H9 (cell line): ENCODE measurements at regions not wholly inside any gene's neighbourhood (a gene's known extent, or its start where the extent isn't known, plus 50 kb on each side); places are given as distances from the start of the nearest gene placed in this dataset.

Experiments
- DNase-seq: peaks from one replicate; pipeline ENCODE4 v3.0.0-alpha.2; 2017
- H2AFZ ChIP-seq: one replicate; pipeline ENCODE4 v1.6.1; 2013; ENCODE audit warnings: mild to moderate bottlenecking, low read length, control low read depth, moderate library complexity
- H2AK5ac ChIP-seq: 2 replicates; pipeline ENCODE4 v1.6.1; 2013; ENCODE audit warnings: low read length, control low read depth, mixed read lengths; ENCODE audit not compliant: insufficient read length
- H2BK120ac ChIP-seq: one replicate; pipeline ENCODE4 v1.6.1; 2013; ENCODE audit warnings: low read depth, mild to moderate bottlenecking, low read length, control low read depth, inconsistent platforms; ENCODE audit not compliant: poor library complexity, severe bottlenecking
- H2BK12ac ChIP-seq: 2 replicates; pipeline ENCODE4 v1.6.1; 2013; ENCODE audit warnings: low read length, control low read depth, mixed read lengths, low read depth; ENCODE audit not compliant: insufficient read length
- H2BK15ac ChIP-seq: 2 replicates; pipeline ENCODE4 v1.6.1; 2013; ENCODE audit warnings: low read depth, low read length, control low read depth
- H2BK20ac ChIP-seq: one replicate; pipeline ENCODE4 v1.6.1; 2013; ENCODE audit warnings: low read depth, mild to moderate bottlenecking, low read length, control low read depth, inconsistent platforms; ENCODE audit not compliant: poor library complexity, severe bottlenecking
- H2BK5ac ChIP-seq: 2 replicates; pipeline ENCODE4 v1.6.1; 2013; ENCODE audit warnings: low read length, control low read depth, mixed read lengths; ENCODE audit not compliant: insufficient read length
- H3K14ac ChIP-seq: 2 replicates; pipeline ENCODE4 v1.6.1; 2013; ENCODE audit warnings: low read length, control low read depth; ENCODE audit not compliant: insufficient read depth
- H3K18ac ChIP-seq: 2 replicates; pipeline ENCODE4 v1.6.1; 2013; ENCODE audit warnings: low read depth, mild to moderate bottlenecking, mixed read lengths, low read length, control low read depth; ENCODE audit not compliant: insufficient read length
- H3K23ac ChIP-seq: 2 replicates; pipeline ENCODE4 v1.6.1; 2013; ENCODE audit warnings: low read length, control low read depth, mixed read lengths, low read depth; ENCODE audit not compliant: insufficient read length
- H3K23me2 ChIP-seq: 2 replicates; pipeline ENCODE4 v1.6.1; 2013; ENCODE audit warnings: low read depth, mild to moderate bottlenecking, mixed read lengths, low read length, control low read depth; ENCODE audit not compliant: insufficient read length, poor library complexity, severe bottlenecking
- H3K27ac ChIP-seq: 2 replicates; pipeline ENCODE4 v1.5.1; 2013; ENCODE audit warnings: low read length, control low read depth, mixed read lengths, low read depth; ENCODE audit not compliant: insufficient read length
- H3K27me3 ChIP-seq: 2 replicates; pipeline ENCODE4 v1.6.1; 2013; ENCODE audit warnings: low read length, control low read depth, inconsistent platforms; ENCODE audit not compliant: insufficient read depth
- H3K4ac ChIP-seq: 2 replicates; pipeline ENCODE4 v1.6.1; 2013; ENCODE audit warnings: low read depth, mild to moderate bottlenecking, control low read depth, inconsistent platforms, low read length, moderate library complexity
- H3K4me1 ChIP-seq: 2 replicates; pipeline ENCODE4 v1.6.1; 2013; ENCODE audit warnings: low read length, control low read depth, inconsistent platforms; ENCODE audit not compliant: insufficient read depth
- H3K4me2 ChIP-seq: 2 replicates; pipeline ENCODE4 v1.6.1; 2013; ENCODE audit warnings: low read length, control low read depth, mixed read lengths; ENCODE audit not compliant: insufficient read length, insufficient read depth
- H3K56ac ChIP-seq: 2 replicates; pipeline ENCODE4 v1.6.1; 2013; ENCODE audit warnings: low read depth, mild to moderate bottlenecking, mixed read lengths, low read length, control low read depth; ENCODE audit not compliant: insufficient read length
- H3K79me1 ChIP-seq: 2 replicates; pipeline ENCODE4 v1.6.1; 2013; ENCODE audit warnings: low read depth, mild to moderate bottlenecking, moderate library complexity, low read length, control low read depth, inconsistent platforms; ENCODE audit not compliant: insufficient read depth, poor library complexity, severe bottlenecking
- H3K79me2 ChIP-seq: 2 replicates; pipeline ENCODE4 v1.6.1; 2013; ENCODE audit warnings: low read length, control low read depth, inconsistent platforms; ENCODE audit not compliant: insufficient read depth
- H3K9ac ChIP-seq: 2 replicates; pipeline ENCODE4 v1.6.1; 2013; ENCODE audit warnings: low read length, control low read depth, mixed read lengths; ENCODE audit not compliant: insufficient read length; ENCODE audit errors: extremely low read depth
- H3K9me3 ChIP-seq: one replicate; pipeline ENCODE4 v1.6.1; 2013; ENCODE audit warnings: low read depth, low read length, inconsistent platforms; ENCODE audit not compliant: control insufficient read depth
- H3T11ph ChIP-seq: one replicate; pipeline ENCODE4 v1.6.1; 2013; ENCODE audit warnings: mild to moderate bottlenecking, low read length, control low read depth, inconsistent platforms
- H4K20me1 ChIP-seq: one replicate; pipeline ENCODE4 v1.6.1; 2013; ENCODE audit not compliant: control insufficient read depth, insufficient read length, insufficient read depth
- H4K5ac ChIP-seq: 2 replicates; pipeline ENCODE4 v1.6.1; 2013; ENCODE audit warnings: low read depth, mild to moderate bottlenecking, mixed read lengths, low read length, control low read depth; ENCODE audit not compliant: insufficient read length
- H4K8ac ChIP-seq: replicated peaks from 2 replicates; pipeline ENCODE4 v1.6.1; 2013; ENCODE audit warnings: low read length, control low read depth, mixed read lengths, low read depth; ENCODE audit not compliant: insufficient read length
- H4K91ac ChIP-seq: 2 replicates; pipeline ENCODE4 v1.6.1; 2013; ENCODE audit warnings: low read depth, mild to moderate bottlenecking, moderate library complexity, mixed read lengths, low read length, control low read depth; ENCODE audit not compliant: insufficient read length
- H3K27ac Mint-ChIP-seq, 3 experiments: 2 replicates in 2 of 3; 3 replicates in 1 of 3; pipeline ENCODE4 v1.8.0; 2020 to 2021; ENCODE audit warnings: mixed read lengths in 3 of 3, mild to moderate bottlenecking in 1 of 3, moderate library complexity in 1 of 3
- H3K27me3 Mint-ChIP-seq: 2 replicates; pipeline ENCODE4 v1.8.0; 2021; ENCODE audit warnings: low read depth, mild to moderate bottlenecking, moderate library complexity, mixed read lengths
- H3K36me3 Mint-ChIP-seq, 3 experiments: 2 replicates in 2 of 3; 3 replicates in 1 of 3; pipeline ENCODE4 v1.8.0; 2020 to 2021; ENCODE audit warnings: low read depth in 3 of 3, mixed read lengths in 3 of 3; ENCODE audit not compliant: insufficient read depth in 1 of 3
- H3K4me1 Mint-ChIP-seq, 2 experiments: 2 replicates each; pipeline ENCODE4 v1.8.0; 2020; ENCODE audit warnings: mixed read lengths in 2 of 2
- H3K4me3 Mint-ChIP-seq, 2 experiments: 2 replicates in 1 of 2; 3 replicates in 1 of 2; pipeline ENCODE4 v1.8.0; 2020 to 2021; ENCODE audit warnings: mild to moderate bottlenecking in 2 of 2, mixed read lengths in 2 of 2, moderate library complexity in 1 of 2
- H3K9me3 Mint-ChIP-seq, 2 experiments: 2 replicates in 1 of 2; 3 replicates in 1 of 2; pipeline ENCODE4 v1.8.0; 2020; ENCODE audit warnings: mild to moderate bottlenecking in 2 of 2, mixed read lengths in 2 of 2, moderate library complexity in 1 of 2
- CTCF ChIP-seq: fragments of 200-600 bp; sonication (generic); conservative IDR thresholded peaks from 3 replicates; pipeline ENCODE4 v1.8.0; 2021; ENCODE audit warnings: antibody characterized with exemption, mild to moderate bottlenecking
- WGBS: extraction: QIAGEN DNeasy Blood & Tissue Kit; methylation state at CpG from one replicate; pipeline ENCODE4 v1.1.7; 2013; ENCODE audit warnings: missing lambda C conversion rate, low lambda C conversion rate, mixed read lengths; ENCODE audit not compliant: insufficient read length; ENCODE audit errors: extremely low coverage; 5-methylcytosine and 5-hydroxymethylcytosine counted together

GRCh38 chr6:40930045-40930444 is 109.0 kb downstream of the UNC5CL start:
- Histone ChIP-seq H3K27me3 (no peaks in the 10 kb centered on the region), H2BK15ac (no peak overlapping the region), H3K4ac (no peak overlapping the region), H3K9ac (no peak overlapping the region), H2AFZ (no peak overlapping the region), H3T11ph (no peak overlapping the region), H2BK12ac (no peak overlapping the region), H3K4me2 (no peak overlapping the region), H4K20me1 (no peaks in the 10 kb centered on the region), H4K91ac (no peak overlapping the region), H4K5ac (no peak overlapping the region), H2BK120ac (no peak overlapping the region), H4K8ac (no peak overlapping the region), H3K23me2 (no peaks in the 10 kb centered on the region), H2BK5ac (no peak overlapping the region), H3K23ac (no peak overlapping the region), H3K79me1 (no peaks in the 10 kb centered on the region), H3K56ac (no peak overlapping the region), H2AK5ac (no peak overlapping the region), H3K4me1 (no peaks in the 10 kb centered on the region; the same call in 1 of the 2 replicates), H3K9me3 (no peaks in the 10 kb centered on the region), H3K27ac (no peak overlapping the region), H3K18ac (no peak overlapping the region), H2BK20ac (no peak overlapping the region), H3K79me2 (no peaks in the 10 kb centered on the region), H3K14ac (no peak overlapping the region)
- Mint-ChIP-seq H3K9me3 (no peaks in the 10 kb centered on the region), H3K4me3 (no peak overlapping the region), H3K36me3 (no peaks in the 10 kb centered on the region), H3K4me1 (peaks cover 0 to 4% of the 10 kb centered on the region in 2 experiments; a peak in 3 of 4 replicates), H3K27ac (no peak overlapping the region), H3K27me3 (no peaks in the 10 kb centered on the region; the same call in 1 of the 2 replicates)
- WGBS: no CpG with 5 or more reads among the region's 1 CpG
- no peak for TF ChIP-seq CTCF
- DNase-seq: no peak
